EH (cell line): ENCODE measurements at regions not wholly inside any gene's neighbourhood (a gene's known extent, or its start where the extent isn't known, plus 50 kb on each side); places are given as distances from the start of the nearest gene placed in this dataset.

Experiments used
- DNase-seq: peaks from one replicate; pipeline ENCODE4 v3.0.0-alpha.2; 2015; ENCODE audit warnings: low read depth

GRCh38 chr17:55829995-55830612 is 79.3 kb downstream of the PCTP start:
- no peak for DNase-seq

DNA sequence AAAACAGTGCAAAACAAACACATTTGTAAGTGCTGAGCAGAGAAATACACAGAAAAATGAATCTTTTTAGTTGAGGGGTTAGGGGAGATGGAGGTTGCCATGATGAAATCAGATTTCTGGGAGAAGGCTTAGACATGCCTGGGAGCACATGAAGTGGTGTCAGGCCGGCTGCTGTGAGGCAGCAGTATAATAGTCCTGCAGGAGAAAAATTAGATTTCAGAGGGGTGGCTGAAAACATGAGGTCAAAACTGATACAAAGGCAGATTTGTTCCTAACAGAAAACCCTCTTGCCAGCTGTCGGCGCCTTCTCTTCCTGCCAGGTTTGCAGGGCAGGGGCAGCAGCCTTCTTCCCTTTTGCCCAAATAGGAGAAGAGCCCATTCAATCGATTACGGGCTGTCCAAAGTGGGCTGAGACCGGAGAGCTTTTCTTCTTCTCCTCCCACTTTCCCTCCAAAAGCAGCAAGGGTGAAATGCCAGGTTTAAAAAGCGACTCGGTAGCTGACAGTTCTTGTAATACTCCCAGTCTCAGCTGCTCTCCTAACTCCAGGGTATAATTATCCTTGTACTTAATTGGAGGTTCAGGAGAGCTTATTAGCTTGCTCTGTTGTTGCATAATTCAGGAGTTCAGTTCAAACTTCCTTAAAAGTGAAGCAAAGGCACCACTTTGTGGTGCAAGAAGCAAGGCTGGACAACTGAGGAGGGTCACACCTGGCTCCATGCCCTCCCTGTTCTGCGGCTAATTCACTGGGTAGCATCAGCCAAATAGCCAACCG is 80.0 kb downstream of the PCTP start:
- no peak for DNase-seq

DNA sequence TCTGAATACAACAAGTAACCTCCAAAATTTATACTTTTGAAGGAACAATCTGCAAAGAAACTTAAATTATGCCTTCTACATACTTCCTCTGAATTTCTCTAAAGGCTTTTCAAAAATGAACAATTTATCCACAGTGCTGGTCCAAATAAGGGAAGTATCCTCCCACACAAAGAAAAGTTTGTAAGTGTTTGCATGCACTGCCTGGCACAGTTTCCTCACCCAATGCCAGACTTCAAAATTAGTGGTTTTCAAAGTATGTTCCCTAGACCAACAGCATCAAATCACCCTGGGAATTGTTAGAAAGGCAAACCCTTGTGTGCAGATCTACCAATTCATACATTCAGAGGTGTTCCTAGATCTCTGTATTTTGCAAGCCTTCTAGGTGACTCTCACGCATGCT is 82.5 kb downstream of the PCTP start:
- no peak for DNase-seq

DNA sequence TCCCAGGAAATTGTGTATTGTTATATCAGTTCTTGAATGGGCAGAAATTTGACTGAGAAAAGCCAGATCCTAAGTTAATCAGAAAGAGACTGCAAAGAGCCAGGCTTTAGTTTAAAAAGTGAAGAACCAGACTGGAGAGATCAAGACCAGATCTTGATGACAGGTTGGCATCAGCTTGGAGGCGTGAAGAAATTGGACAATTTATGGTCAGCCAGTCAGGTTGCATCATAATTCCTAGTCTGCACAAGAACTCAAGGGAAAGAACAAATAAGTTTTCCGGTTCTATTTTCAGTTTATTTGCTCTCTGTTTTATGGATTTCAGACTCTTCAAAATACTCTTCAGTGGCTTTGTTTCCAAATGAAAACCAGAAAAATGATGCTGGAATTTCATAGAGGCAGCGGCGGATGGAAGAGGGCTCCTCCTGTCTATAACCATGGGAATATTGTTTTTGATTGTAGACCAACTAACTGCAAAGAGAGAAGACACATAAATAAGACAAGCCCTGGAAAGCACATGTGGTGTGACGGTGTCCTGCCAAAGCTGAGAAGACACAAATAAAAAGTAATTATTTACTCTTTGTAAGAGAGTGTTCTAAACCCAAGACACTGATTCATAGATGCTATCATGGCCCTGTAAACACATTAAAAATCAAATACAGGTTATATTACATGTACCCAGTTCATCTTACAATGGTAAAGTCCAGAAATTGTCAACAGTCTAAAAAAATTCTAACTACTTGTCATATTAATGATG is 91.7 kb downstream of the PCTP start:
- DNase-seq = no peak

DNA sequence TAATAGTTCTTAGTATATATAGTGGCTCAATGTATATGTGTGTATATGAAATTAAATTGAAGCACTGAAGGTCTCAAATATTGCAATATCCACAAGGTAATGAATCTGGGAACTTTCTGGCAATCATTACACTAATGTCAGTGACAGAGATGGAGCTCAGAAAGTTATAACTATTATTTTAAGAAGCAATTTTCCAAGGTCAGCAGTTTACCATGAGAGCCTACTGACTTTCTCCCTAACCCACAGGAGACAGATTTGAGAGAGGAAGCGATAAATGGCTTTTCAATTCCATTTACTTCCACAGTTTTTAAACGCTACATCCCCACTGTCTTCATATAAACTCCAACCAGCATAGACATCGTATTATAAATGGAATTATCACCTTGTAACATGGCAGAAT is 92.9 kb downstream of the PCTP start:
- DNase-seq = no peak

GRCh38 chr17:55845385-55845784 is 94.5 kb downstream of the PCTP start:
- DNase-seq = peak; percentile 27

- no peak for DNase-seq
Observed at GRCh38 chr17:55846745-55847144, 95.9 kb downstream of the PCTP start.

DNA sequence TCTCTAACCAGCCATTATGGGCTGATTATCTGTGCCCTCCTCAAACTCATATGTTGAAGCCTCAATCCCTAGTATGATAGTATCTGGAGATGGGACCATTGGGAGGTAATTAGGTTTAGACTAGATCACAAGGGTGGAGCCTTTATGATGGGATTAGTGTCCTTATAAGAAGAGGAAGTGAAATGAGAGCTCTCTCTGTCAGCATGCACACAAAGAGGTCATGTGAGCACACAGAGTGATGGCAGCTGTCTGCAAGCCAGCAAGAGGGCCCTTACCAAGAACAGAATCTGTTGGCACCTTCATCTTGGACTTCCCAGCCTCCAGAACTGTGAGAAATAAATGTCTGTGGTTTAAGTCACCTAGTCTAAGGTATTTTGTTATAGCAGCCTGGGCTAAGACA is 101.9 kb downstream of the PCTP start:
- DNase-seq = no peak

DNA sequence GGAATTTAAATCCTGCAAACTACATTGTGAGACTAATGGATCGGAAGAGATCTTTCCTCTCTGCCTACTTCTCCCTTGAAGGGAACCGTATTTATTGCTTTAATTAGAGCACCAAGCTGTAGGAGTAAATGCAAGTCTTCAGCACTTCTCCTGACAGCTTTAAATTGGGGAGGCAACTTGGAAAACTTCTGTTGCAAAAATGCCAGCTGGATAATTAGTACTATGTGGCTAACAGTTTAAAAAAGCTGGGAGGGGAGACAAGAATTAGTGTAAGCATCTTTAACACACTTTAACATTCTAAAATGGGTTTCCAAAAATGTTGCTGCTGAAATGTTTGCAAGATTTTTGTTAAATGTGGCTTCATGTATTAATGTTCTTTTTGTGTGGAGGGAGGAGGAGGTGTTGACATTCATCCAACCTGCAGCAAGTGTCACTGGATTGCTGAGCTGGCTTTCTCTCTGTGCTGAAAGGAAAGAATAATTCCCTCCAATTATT is 108.5 kb downstream of the PCTP start:
- DNase-seq = no peak

GRCh38 chr17:55865072-55865762 is 114.4 kb downstream of the PCTP start:
- no peak for DNase-seq

DNA sequence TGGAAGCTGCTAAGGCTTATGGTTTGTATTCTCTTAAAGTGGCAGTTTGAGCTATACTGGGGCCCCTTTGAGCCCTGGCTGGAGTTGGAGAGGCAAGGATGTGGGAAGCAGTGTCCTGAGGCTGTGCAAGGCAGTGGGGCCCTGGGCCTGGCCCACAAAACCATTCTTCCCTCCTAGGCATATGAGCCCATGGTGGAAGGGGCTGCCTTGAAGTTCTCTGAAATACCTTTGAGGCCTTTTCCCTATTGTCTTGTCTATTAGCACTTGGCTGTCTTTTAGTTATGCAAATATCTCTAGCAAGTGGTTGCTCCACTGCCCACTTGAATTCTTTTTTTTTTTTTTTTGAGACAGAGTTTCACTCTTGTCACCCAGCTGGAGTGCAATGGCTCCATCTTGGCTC is 119.2 kb downstream of the PCTP start:
- DNase-seq = no peak

- DNase-seq = no peak
Observed at GRCh38 chr17:55872374-55872773, 121.5 kb downstream of the PCTP start.

DNA sequence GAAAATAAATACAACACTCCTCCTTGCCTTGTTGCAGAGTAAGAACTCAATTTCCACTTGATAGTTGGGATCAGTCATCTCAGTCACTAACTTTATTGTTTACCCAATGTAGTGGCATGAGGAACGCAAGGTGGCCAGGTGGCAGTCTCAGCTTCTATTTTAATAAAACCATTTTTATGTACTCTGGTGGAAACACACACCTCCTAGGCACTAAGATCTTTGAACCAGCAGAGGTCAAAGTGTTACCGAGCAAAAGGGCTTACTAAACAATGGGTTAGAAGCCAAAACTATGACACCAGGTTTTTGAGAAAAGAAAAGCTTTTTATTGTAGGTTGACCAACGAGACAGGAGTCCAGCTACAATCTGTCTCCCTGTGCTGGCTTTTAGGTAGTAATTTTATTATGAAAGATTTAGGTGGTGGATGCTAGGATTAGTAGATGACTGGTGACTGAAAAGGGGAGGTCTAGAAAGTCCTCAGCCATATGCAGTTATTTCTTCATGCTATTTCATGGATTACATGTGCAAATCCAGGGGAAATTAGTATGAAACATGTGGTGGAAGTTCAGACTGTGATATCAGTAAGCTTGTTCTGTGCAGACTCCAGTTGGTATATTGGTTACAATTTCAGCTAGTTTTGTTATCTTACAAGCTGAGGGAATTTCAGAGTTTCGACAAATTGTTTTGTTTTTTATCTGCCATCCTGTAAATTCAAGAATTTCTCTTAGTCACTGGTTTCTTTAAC is 122.3 kb downstream of the PCTP start:
- DNase-seq = no peak

DNA sequence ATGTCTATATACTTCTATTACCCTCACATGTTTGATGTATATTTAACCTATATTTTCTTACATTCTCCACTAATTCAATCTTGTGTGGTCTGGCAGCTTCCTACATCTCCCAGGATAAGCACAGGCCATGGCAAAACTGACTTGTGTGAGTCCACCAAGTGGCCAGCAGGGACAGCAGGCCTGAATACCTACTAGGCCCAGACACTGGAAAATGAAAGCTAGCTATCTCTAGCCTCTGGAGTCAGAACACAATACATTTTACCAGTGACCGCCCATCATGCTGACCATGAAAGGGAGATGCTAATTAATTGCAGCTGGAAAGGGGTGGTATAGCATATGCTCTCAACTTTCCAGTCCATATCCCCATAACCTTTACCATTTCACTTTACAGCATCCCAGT is 132.3 kb downstream of the PCTP start:
- no peak for DNase-seq

DNA sequence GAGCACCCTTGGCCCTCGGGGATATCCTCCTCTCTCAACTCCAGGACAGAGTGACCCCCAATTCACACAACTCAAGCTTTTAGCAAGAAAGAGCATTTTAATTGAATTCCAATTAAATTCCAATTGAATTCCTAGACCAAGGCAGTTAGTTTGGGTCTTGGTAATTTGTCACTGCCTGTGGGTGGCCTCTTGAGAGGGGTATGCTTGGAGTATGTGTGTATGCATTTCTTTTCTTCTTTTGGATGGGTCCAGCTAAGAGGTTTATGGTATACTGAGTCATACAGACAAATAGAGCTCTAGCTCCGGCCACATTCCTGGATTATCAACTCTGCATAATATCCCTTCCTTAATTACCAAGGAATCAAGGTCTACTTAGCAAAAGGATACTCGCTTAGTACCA is 136.7 kb downstream of the PCTP start:
- no peak for DNase-seq

DNA sequence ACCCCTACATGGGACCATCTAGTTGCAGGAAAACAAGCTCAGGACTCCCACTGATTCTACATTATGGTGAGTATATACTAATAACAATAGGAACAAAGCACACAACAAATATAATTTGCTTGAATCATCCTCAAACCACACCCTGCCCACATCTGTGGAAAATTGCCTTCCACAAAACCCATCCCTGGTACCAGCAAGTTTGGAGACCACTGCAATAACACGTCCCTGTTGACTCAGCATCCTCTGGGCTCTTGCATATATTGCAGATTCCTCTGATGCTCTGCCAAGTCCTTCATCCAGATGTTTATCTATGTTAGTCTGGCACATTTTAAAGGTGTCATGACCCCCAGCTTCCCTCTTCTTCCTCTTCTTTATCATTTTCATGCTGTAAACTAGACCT is 138.4 kb downstream of the PCTP start:
- no peak for DNase-seq

DNA sequence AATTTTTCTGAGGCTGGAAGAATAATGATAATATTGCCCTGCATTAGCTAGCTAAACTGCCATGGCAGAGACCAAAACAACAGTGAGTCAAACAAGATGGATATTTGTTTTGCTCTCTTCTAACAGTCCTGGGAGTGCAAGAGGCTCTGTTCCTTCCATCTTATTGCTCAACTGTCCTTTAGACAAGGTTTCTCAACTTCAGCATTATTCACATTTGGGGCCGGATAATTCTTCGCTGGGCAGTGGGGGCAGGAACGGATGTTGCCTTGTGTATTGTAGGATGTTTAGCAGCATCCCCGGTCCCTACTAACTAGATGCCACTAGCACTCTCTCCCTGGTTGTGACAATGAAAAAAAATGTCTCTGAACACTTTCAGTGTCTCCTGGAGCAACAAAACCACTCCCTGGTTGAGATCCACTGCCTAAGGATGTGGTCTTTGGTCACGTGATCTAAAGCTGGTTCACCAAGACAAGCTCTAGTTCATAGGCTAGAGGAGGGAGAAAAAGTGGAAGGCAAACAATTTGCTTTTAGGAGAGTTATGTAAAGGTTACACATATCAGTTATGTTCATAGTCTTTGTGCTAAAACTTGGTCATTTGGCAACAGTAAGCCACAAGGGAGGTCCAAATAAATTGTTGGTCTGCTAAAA is 144.4 kb downstream of the PCTP start:
- no peak for DNase-seq

DNA sequence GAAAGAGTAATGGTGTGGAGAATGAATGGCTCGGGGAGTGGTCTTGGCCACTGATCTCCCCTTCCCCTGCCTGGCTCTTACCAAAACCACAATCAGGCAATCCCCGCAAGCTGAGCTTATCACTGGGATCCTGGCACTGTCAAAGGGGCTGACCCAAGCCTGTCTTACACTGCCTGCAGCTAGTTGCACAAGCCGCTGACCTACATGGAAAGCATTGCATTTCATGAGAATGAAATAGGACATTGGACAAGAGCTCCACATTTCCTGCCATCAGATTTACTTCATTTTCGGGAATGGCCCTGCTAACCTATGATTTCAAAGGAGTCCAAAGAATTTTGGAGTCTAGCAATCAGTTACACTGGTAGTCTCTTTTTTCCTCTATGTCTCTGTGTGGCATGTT is 146.4 kb downstream of the PCTP start:
- no peak for DNase-seq

GRCh38 chr17:55898195-55898594 is 147.3 kb downstream of the PCTP start:
- no peak for DNase-seq

GRCh38 chr17:55900188-55900587 is 149.3 kb downstream of the PCTP start:
- no peak for DNase-seq

- no peak for DNase-seq
Observed at GRCh38 chr17:55903028-55903690, 152.3 kb downstream of the PCTP start.
